T-helper 2 cell (primary cell): ENCODE measurements at regions not wholly inside any gene's neighbourhood (a gene's known extent, or its start where the extent isn't known, plus 50 kb on each side); places are given as distances from the start of the nearest gene placed in this dataset.
A peak's percentile ranks its signal among the peaks of the same experiment; 100 is the strongest.
"Not testable (repeated sequence)": the region's sequence is repeated elsewhere in the genome, so short reads cannot be mapped to it uniquely, and the experiment has no call there.

Experiments used
- DNase-seq, 5 experiments: peaks; one replicate each; pipeline versions ENCODE4 v3.0.0 to v3.0.0-alpha.2; 2012 to 2022

DNA sequence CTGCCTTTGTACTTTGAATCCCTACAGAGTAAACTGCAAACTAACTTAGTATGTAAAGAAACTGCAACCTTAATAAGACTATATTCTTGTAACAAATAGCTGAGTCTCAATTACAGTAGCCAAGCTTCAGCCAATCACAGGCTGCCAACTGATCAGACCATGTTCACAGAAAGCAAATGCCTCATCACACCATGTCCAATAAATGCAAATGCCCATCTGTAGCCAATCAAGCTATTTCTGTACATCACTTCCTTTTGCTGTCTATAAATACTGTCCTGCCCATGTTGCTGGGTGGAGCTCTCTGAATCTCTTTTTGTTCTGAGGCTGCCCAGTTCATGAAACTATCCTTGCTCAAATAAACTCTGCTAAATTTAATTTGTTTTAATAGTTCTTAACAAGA is 531.7 kb upstream of the TOM1L1 start:
- no peak for DNase-seq

DNA sequence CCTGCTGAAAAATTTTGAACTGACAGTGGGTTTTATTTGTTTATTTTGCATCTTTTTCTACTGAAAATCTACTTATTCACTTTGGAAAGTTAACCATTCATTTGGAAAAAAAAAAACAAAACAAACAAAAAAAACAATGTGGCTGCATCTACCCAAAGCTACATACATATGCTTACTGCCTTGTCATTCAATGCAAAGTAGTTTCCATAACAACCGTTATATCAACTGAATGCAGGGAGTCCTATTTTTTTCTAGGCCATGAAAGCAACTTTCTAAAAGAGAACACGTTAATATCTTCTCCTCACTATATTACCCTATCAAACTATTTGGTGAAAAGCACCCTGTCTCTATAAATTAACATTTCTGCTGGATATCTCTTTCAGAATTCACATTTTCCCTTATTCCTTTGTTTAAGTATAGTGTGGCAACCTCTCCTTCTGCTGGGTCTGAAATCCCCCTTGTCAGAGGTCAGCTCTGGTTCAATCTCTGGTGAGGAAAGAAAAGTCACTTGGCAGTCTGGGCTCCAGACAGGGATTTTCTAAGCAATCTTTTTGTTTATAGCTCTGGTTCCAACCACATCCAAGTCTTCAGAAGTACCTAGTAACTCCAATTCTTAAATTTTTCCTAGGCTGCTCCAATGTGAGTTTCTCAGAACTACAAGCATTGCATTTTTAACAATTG is 528.4 kb upstream of the TOM1L1 start:
- no peak for DNase-seq

DNA sequence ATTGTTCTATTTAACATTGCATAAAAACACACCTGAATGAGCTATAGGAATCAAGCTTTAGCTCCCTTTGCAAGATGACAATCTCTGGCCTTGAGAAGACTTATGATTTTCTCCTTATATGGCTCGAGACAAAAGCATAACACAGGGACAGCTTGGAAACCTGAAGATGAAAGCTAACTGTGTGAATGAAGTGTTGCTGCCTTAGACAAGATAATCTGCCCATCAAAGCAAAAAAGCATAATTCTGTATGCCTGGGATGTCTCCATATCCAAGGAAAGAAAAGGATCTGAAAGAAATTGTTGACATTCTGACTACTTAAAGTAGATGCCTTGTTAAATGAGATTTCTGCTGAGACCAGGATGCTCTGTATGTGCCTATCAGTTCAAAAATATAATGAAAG is 526.7 kb upstream of the TOM1L1 start:
- DNase-seq = no peak

DNA sequence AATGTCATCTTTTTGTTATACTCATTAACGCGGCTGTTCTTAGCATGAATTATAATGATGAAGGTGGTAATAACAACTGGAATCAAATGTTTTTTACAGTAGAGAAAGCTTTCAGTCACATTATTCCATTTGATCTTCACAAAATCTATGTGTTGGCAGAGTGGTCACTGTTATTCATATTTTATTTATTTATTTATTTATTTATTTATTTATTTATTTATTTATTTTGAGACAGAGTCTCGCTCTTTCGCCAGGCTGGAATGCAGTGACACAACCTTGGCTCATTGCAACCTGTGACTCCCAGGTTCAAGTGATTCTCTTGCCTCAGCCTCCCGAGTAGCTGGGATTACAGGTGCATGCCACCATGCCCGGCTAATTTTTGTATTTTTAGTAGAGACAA is 524.2 kb upstream of the TOM1L1 start:
- DNase-seq = not testable (repeated sequence)

DNA sequence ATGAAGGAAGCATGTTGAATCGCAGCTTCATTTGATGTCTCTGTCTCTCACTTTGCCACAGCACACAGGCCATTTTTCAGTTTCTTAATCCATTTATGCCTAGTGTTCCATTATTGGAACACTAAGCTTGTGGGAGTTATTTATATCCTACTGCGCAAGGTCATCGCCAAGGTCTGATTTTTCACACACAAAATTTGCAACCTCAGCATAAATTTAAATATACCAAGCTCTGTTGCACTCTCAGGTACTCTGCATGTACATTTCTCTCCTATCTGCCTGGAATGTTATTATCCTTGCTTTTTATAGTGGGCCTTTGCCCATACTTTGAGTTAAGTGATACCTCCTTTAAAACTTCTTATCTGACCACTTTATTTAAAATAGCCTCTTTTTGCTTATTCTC is 519.2 kb upstream of the TOM1L1 start:
- no peak for DNase-seq

DNA sequence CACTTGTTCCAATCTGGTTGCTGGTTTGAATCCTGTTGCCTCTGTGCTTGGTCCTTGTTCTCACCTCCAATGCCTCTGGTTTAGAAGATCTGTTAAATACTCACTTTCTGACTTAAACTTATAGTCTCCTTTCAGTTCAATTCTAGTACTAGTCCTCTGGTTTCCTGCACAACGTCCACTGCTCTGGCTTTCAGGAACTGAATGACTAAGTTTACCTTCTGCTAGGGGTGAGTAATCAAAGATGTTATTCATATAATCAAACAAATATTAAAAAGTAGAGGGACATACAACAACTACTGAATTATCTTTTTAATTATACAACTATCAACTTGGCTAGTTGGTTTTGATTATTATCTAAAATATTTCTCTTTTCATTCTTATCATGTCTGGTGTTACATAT is 496.4 kb upstream of the TOM1L1 start:
- DNase-seq = no peak

DNA sequence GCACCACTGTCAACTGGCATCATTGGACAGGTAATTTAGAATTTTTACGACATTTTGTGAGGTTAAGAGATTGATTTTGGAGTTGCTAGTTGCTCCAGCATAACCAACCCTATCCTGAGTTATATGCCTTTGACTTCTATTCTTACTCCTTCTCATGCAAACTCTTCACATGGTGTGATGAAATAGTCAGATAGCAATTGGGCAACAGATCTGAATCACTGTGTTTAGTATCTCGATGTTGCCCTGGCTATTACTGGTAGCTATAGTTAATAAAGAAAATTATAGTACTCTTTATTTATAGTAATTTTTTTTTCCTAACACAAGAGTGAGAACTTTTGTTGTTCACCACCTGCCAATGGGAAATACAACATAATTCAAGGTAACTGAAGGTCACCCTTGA is 494.8 kb upstream of the TOM1L1 start:
- no peak for DNase-seq

DNA sequence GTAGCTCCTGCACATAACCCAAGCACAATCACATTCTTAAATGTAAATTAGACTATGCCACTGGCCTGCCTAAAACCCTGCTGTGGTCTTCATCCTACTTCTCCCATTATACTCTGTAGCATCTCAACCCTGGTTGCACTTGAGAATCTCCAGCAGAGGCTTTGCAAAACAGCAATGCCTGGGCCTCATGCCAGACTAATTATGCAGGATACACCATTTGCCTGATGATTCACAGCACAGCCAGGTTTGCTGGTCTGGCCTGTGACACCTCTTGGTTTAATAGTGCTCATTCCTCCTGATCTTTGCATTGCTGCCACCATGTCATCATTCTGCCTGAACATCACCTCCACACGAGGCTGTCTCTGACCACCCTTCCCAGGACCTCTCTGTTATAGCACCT is 491.9 kb upstream of the TOM1L1 start:
- DNase-seq = no peak

DNA sequence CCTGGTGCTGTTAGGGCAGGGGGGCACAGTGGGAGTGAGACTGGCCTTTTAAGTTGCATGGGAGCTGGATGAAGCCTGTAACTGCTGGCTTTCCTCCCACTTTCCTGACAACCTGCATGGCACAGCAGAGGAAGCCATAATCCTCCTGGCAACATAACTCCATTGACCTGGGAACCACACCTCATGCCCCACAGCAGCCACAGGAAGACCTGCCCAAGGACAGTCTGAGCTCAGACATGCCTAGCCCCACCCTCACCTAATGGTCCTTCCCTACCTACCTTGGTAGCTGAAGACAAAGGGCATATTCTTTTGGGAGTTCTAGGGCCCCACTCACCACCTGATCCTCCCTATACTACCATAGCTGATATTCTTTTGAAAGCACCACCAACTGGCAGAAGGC is 482.2 kb upstream of the TOM1L1 start:
- no peak for DNase-seq

DNA sequence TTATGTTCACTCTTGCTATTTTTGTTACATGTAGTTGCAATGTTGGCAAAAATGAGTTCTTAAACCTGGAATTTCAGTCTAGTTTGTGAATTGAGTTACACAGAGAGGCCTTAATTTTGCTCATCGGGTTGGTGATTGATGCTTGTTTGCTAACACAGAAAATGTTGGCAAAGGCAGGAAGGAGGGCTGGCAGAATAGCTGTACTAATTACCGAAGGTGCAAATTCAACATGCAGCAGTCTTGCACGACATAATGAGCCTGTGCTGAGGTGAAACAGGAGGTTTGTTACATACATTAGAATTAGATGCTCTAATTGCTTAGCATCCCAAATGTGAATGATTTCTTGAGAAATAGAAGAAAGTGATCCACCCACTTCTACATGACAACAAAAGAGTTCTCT is 475.0 kb upstream of the TOM1L1 start:
- DNase-seq = no peak

DNA sequence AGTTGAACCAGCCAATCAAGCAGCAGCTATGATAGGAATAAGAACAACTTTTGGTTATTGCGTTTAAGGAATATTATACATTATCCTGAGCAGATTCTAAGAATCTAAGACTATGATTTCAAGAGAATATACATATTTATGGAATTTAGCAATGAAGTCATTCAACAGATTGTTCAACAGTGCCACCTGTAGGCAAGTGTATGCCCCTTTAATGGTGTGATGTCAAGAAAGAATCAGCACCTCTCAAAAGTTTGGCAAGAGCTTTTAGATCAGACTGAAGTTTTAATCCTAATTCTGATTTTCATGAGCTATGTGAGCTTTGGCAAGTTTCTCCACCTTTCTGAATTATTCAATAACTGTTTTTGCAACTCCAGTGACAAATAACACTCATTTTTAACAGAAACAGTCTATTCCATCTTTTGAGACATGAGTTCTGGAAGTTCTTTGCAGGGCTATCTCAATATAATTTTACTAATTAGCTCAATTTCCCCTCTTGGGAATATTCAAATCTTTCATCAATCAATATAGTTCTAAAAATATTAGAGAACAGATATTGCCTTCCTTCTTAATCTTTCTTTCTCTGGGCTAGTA is 474.3 kb upstream of the TOM1L1 start:
- DNase-seq = peak in 1 of 5 experiments; percentile 9

DNA sequence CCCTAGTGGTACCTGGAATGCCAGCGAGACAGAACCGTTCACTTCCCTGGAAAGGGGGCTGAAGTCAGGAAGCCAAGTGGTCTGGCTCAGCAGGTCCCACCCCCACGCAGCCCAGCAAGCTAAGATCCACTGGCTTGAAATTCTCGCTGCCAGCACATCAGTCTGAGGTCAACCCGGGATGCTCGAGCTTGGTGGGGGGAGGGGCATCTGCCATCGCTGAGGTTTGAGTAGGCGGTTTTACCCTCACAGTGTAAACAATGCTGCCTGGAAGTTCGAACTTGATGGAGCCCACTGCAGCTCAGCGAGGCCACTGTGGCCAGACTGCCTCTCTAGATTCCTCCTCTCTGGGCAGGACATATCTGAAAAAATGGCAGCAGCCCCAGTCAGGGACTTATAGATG is 464.7 kb upstream of the TOM1L1 start:
- DNase-seq = no peak

DNA sequence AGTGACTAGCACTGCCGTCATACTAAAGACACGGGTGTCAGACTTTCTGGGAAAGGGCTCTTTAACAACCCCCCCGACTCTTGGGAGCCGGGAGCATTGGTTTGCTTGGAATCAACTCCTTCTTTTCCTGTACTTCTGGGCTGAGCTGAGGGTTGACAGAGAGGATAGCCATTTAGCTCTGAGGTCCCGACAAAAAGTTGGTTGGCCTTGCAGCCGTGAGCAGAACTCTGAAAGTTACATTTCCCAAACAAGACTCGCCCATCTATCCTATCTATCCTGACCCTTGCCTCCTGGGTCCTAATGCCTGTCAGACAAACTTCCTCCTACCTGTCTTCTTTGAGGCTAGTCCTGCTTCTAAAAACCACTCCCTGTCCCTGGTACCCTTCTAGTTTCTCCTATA is 460.8 kb upstream of the TOM1L1 start:
- DNase-seq = no peak

DNA sequence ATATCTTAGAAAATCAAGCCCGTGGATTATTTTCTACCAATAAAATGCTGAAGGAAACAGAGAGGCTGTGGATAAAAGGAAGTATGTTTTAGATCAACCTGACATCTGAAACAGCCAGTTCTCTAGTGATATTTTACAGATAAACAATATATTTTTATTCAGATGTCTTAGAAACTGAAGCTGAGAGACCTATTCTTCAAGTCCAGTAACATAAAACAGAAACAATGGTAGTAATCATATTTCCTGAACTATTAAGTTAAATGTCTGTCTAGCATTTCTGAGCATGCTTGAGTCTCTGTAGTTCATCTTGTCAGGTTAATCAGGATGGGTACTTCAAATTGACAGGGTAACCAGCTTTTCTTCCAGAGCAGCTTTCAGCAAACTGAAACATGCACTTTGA is 449.6 kb upstream of the TOM1L1 start:
- no peak for DNase-seq

DNA sequence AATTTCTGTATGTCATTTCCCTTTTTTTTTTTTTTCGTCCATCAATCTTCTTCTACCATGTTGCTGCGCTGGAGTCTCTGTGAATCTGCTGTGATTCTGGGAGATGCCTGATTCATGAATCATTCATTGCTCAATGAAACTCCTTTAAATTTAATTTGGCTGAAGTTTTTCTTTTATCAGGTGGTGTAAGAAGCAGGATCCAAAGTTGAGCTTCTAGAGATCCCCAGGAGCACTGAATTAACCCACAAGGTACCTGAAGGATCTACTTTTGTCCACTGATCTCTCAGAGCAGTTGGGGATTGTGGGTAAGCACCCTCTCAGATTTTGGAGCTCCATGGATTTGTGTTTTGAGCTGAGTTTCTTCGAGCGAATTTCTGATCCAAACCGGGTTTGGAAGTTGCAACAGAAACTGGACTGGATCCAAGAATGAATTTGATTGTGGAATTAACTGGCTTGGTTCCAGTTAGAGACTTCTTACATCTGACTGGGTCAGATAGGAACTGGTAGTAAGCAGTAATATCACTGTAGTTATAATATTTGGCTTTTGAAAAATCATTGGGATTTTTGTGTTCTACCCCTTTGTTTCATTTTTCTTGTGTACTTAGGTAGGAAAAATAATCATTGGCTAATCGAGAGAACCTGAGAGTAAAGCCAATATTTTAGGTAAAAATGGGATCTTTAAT is 447.8 kb upstream of the TOM1L1 start:
- DNase-seq = no peak

DNA sequence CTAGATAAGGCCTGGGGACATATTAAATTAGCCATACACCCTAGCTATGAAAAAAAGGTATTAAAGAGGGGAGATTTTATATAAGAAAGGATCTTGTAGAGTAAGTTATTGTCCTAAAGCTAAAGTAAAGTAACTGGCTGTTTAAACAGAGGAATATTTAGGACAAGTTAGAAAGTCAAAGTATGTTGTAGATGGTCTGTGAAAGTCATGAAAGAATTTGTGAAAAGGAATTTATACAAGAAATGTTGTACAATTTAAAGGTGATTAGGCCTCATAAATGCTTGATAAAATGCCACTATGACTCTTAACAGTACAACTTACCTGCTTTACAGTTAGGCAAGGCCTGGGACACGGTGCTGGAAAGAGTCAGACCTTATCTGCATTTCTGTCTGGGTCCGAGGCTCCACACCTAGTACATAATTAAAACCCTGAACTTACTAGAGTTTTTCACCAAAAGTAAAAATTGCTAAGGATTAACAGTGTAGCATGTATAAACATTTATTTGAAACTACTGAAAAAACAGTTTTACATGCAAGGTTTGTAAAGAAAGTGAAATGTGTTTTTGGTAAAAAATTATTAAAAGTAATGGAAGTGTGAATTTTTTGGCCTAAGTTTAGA is 445.3 kb upstream of the TOM1L1 start:
- DNase-seq = no peak

DNA sequence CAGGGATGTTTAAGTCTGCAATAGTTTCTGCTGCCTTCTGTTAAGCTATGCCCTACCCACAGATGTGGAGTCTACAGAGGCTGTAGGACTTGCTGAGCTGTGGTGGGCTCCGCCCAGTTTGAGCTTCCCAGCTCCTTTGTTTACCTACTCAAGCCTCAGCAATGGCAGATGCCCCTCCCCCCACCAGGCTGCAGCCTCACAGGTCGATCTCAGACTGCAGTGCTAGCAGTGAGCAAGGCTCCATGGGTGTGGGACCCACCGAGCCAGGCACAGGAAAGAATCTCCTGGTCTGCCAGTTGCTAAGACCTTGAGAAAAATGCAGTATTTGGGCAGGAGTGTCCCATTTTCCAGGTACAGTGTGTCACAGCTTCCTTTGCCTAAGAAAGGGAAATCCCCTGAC is 435.2 kb upstream of the TOM1L1 start:
- not testable (repeated sequence) for DNase-seq

DNA sequence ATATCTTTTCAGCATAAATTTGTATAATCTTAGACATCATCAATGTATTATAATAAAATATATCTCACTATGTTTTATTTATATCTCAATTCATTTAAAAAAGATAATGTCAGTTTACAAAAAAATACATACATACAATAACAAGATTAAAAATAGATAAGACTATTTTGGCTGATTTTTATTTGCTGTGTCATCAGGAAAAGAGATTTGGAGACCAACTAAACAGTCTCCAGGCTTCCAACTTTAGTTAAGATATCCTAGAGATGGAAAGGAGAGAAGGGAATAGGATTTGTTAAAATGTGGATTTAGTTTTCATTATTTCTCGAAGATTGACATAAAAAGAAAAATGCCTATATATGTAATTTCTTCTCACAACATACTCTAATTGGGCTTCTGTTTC is 433.8 kb upstream of the TOM1L1 start:
- DNase-seq = no peak

DNA sequence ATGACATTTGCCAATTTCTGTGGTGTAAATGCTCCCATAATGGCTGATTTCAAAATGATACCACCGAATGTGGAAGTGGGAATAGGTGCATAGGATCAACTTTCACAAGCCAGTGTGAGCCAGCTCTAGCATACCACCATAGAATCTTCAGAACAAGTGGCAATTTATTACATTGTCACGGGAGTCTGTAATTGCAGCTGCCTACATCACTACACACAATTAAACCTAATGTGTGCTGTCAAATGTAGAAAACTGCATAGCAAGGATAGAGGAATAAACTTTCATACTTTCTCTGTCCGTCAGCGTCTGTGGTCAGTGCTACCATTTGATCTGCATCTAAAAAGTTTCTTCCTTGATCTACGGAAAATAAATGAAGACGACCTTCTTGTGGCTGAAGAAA is 417.8 kb upstream of the TOM1L1 start:
- DNase-seq = no peak

DNA sequence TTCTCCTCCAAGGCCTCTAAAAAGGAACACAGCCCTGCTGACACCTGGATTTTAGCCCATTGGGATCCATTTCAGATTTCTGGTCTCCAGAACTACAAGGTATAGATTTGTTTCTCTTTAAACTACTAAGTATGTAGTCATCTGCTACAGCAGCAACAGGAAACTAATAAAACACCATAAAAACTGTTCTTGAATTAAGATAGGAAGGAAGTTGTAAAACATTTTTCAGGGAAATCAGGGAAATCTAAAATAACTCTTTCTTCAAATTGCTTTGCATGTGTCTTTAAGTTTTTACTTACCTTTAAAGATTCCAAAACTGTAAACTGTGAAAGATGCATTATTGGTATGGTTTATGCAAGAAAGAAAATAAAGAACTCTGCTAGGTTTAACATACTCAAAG is 407.0 kb upstream of the TOM1L1 start:
- DNase-seq = no peak

DNA sequence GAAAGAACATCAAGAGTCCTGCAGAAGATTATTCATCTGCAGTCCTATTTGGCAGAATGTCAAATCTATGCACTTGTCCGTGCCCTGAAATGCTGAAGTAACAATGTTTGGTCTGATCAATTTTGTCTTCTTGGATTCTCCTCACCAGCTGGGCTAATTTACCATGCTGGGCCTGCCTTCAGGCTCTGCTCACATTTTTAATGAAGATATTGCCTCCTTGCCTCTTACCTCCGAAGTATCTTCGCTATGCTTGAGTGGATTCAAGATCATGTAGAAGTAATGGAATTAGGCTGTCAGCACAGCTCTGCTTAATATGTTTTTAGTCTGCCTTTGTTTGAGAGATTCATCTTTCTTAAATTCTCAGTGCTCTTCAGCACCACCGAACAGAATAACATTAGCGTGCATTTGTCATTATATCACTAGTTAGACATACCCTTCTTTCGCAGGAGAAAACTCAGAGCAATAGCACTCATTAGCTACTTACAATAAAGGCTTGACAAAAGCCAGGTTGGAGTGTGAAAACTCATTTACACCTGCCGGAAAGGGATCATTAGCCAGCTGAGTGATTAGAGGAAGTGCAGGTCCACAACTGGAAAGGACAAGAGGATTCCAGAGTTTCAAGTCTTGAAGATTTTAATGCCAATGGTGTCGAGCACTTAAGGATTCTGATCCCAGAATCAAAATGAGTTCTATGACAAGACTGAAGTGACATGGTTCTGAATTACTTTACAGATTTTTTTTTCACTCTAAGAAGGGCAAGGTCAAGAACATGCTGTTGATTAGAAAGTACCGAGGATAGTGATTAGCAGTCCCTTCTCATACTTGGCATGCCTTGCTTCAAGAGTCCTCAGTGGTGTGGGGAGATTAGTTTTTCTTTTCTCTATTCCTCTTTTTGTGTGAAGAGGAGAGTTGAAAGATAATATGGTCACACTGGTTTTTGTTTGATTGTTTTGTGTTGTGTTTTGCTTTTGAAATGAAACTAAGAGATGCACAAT is 405.6 kb upstream of the TOM1L1 start:
- DNase-seq = no peak

DNA sequence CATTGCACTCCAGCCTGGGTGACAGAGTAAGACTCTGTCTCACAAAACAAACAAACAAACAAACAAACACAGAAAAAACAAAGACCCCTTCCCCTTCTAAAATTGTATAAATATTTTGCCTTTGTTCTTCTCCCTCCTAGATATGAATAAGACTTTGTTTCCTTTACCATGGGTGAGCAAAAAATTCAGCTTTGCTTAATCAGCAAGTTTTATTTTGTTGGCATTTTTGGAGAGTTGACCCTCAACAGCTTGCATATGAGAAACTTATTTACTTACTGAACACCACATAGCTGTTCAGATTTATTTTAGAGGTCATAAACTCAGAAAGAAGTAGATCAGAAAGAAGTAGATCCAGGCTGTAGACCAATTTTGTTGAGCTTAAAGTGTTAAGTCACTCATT is 395.2 kb upstream of the TOM1L1 start:
- no peak for DNase-seq

DNA sequence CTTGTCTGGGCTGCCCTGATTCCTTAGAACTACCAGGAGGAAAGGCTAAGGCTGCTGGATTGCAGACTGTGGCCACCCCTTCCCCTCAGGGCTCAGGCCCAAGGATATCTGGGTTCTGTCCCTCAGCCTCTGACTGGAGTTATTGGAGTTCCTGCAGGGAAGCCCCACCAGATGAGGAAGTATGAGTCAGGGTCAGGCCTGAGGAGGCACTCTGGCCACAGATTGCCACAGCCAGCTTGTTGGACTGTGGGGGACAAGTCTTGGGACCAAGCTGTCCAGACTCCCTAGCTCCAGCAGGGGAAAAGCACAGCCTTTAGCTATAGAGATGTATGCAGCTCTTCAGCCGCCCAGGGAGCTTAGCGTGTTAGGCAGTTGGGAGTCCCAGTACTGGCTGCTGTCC is 381.9 kb upstream of the TOM1L1 start:
- no peak for DNase-seq
